Erythroblast (primary cell): ENCODE measurements at regions not wholly inside any gene's neighbourhood (a gene's known extent, or its start where the extent isn't known, plus 50 kb on each side); places are given as distances from the start of the nearest gene placed in this dataset.

ENCODE experiments used
- GATA1 ChIP-seq: IDR thresholded peaks from 2 replicates; pipeline ENCODE4 v1.6.1; 2011; ENCODE audit warnings: low read depth, mild to moderate bottlenecking, control low read depth, low read length, moderate library complexity
- POLR2A ChIP-seq: IDR thresholded peaks from 2 replicates; pipeline ENCODE4 v1.6.1; 2011; ENCODE audit warnings: mild to moderate bottlenecking, low read length

DNA sequence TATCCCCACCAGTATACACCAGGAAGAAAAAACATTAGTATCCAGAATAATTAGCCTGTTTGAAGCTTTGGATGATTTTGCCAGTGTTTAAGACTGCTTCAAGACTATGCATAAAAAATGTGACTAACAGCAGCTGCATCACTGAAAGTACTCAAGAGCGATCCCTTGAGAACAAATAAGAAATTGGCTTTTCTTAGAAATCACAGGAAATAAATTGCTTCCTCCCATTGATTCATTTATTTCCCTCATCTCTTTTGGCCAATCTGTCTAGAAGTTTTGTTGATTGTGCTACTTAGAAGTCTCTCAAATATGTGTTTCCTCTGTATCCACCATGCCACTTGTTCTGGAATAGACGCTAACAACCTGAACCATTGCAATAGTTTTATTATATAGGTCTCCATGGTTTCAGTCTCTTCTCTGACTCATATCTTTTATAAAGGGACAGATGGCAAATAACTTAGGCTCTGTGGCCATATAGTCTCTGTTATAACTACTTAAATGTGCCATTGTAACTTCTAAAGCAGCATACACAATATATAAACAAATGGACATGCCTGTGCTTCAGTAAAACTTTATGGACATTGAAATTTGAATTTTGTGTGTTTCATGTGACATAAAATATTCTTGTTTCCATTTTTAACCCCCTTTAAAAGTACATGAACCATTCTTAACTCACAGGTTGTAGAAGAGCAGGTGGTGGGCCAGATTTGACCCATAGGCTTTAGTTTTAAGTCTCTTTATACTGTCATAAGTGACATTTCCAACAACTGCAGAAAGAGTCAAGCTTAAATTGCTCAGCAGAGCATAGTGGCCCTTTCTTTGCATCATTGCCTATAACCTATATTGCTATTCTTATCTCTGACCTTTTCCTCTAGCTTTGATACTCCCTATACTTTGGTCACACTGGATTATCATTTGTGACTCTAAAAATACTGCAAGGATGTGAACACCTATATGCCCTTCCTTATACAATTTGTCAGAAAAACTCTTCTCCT is 123.9 kb downstream of the MC4R start:
- TF ChIP-seq POLR2A (no peak), GATA1 (no peak)
